HepG2 (cell line): ENCODE measurements at regions not wholly inside any gene's neighbourhood (a gene's known extent, or its start where the extent isn't known, plus 50 kb on each side); places are given as distances from the start of the nearest gene placed in this dataset.

Experiments
- CTCF ChIP-seq: sonication (generic); formaldehyde crosslinking; IDR thresholded peaks from 2 replicates; pipeline ENCODE4 v1.5.0; 2020; ENCODE audit warnings: mild to moderate bottlenecking, missing genetic modification reagents, moderate library complexity
- FOXK1 ChIP-seq: sonication (generic); formaldehyde crosslinking; IDR thresholded peaks from 2 replicates; pipeline ENCODE4 v1.4.0; 2020; ENCODE audit warnings: low read depth, missing genetic modification reagents, borderline replicate concordance
- GABPB1 ChIP-seq: IDR thresholded peaks from 2 replicates; pipeline ENCODE4 v1.6.1; 2016; ENCODE audit warnings: mild to moderate bottlenecking, missing genetic modification reagents, moderate library complexity, missing compliant biosample characterization
- JUN ChIP-seq: sonication (generic); formaldehyde crosslinking; IDR thresholded peaks from 2 replicates; pipeline ENCODE4 v1.4.0; 2020; ENCODE audit warnings: mild to moderate bottlenecking, missing genetic modification reagents
- NFIC ChIP-seq: IDR thresholded peaks from 2 replicates; pipeline ENCODE4 v1.6.1; 2012; ENCODE audit warnings: mild to moderate bottlenecking, low read length, inconsistent platforms
- RXRB ChIP-seq: IDR thresholded peaks from 2 replicates; pipeline ENCODE4 v1.6.1; 2016; ENCODE audit warnings: borderline replicate concordance, missing genetic modification reagents, missing compliant biosample characterization
- ZNF780A ChIP-seq: sonication (generic); formaldehyde crosslinking; IDR thresholded peaks from 2 replicates; pipeline ENCODE4 v1.8.0; 2022; ENCODE audit warnings: mild to moderate bottlenecking, missing genetic modification reagents, moderate library complexity
- TF ChIP-seq, protein P1 (sequence below): sonication (generic); formaldehyde crosslinking; IDR thresholded peaks from 2 replicates; pipeline ENCODE4 v1.4.0; 2020; ENCODE audit warnings: missing genetic modification reagents, borderline replicate concordance

GRCh38 chr3:36211652-36211999 is 168.7 kb upstream of the STAC start:
- TF ChIP-seq GABPB1 (CRISPR knock-in tag): no peak
- TF ChIP-seq RXRB: no peak
- no peak for TF ChIP-seq CTCF
- TF ChIP-seq NFIC: no peak
- no peak for TF ChIP-seq JUN (CRISPR knock-in tag)
- no peak for TF ChIP-seq FOXK1 (CRISPR knock-in tag)
- TF ChIP-seq, protein P1, sequence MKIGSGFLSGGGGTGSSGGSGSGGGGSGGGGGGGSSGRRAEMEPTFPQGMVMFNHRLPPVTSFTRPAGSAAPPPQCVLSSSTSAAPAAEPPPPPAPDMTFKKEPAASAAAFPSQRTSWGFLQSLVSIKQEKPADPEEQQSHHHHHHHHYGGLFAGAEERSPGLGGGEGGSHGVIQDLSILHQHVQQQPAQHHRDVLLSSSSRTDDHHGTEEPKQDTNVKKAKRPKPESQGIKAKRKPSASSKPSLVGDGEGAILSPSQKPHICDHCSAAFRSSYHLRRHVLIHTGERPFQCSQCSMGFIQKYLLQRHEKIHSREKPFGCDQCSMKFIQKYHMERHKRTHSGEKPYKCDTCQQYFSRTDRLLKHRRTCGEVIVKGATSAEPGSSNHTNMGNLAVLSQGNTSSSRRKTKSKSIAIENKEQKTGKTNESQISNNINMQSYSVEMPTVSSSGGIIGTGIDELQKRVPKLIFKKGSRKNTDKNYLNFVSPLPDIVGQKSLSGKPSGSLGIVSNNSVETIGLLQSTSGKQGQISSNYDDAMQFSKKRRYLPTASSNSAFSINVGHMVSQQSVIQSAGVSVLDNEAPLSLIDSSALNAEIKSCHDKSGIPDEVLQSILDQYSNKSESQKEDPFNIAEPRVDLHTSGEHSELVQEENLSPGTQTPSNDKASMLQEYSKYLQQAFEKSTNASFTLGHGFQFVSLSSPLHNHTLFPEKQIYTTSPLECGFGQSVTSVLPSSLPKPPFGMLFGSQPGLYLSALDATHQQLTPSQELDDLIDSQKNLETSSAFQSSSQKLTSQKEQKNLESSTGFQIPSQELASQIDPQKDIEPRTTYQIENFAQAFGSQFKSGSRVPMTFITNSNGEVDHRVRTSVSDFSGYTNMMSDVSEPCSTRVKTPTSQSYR (CRISPR knock-in tag): no peak
- no peak for TF ChIP-seq ZNF780A
